Esophagus muscularis mucosa (tissue), 4 donors: ENCODE measurements at regions not wholly inside any gene's neighbourhood (a gene's known extent, or its start where the extent isn't known, plus 50 kb on each side); places are given as distances from the start of the nearest gene placed in this dataset.
"Not testable (repeated sequence)": the region's sequence is repeated elsewhere in the genome, so short reads cannot be mapped to it uniquely, and the experiment has no call there.

Source experiments
- DNase-seq: peaks from one replicate; pipeline ENCODE4 v3.0.0-alpha.2; 2017; ENCODE audit errors: extremely low spot score
- H3K27ac ChIP-seq, 4 donors: fragments of 200-600 bp; sonication (generic); replicated peaks in 1 of 4; 1 replicate in 3 of 4; 2 replicates in 1 of 4; pipeline ENCODE4 v1.5.1; 2016 to 2019; ENCODE audit warnings: mild to moderate bottlenecking in 1 of 4
- H3K27me3 ChIP-seq, 4 donors: fragments of 200-600 bp; sonication (generic); one replicate each; pipeline versions ENCODE4 v1.5.1 to v1.6.0; 2016 to 2019
- H3K36me3 ChIP-seq, 4 donors: fragments of 200-600 bp; sonication (generic); one replicate each; pipeline ENCODE4 v1.5.1; 2016 to 2019
- H3K4me1 ChIP-seq, 4 donors: fragments of 200-600 bp; sonication (generic); one replicate each; pipeline ENCODE4 v1.5.1; 2016 to 2019
- H3K4me3 ChIP-seq, 4 donors: fragments of 200-600 bp; sonication (generic); 1 replicate in 2 of 4; 2 replicates in 2 of 4; pipeline ENCODE4 v1.5.1; 2016 to 2019; ENCODE audit warnings: mild to moderate bottlenecking in 4 of 4, moderate library complexity in 1 of 4
- H3K9me3 ChIP-seq, 4 donors: fragments of 200-600 bp; sonication (generic); 1 replicate in 3 of 4; 2 replicates in 1 of 4; pipeline ENCODE4 v1.5.1; 2016 to 2019
- CTCF ChIP-seq, 3 experiments: fragments of 200-600 bp in 2 of 3; fragments of 450-650 bp in 1 of 3; sonication (generic) in 2 of 3; IDR thresholded peaks; one replicate each; pipeline ENCODE4 v1.5.1; 2017 to 2019; ENCODE audit warnings: antibody characterized with exemption in 3 of 3, mild to moderate bottlenecking in 2 of 3, moderate library complexity in 1 of 3
- EP300 ChIP-seq: sonication (generic); formaldehyde crosslinking; IDR thresholded peaks from one replicate; pipeline ENCODE4 v1.6.1; 2017; ENCODE audit warnings: antibody characterized with exemption
- POLR2A ChIP-seq: fragments of 450-650 bp; IDR thresholded peaks from one replicate; pipeline ENCODE4 v1.6.1; 2017; ENCODE audit warnings: antibody characterized with exemption, moderate library complexity, mild to moderate bottlenecking, low read depth
- POLR2AphosphoS5 ChIP-seq, 2 donors: sonication (generic); formaldehyde crosslinking; IDR thresholded peaks; one replicate each; pipeline ENCODE4 v1.6.1; 2017; ENCODE audit warnings: antibody characterized with exemption in 2 of 2
- WGBS: methylation state at CpG from one replicate; pipeline ENCODE4 v1.1.5; 2018; 5-methylcytosine and 5-hydroxymethylcytosine counted together
- intact Hi-C: fragments of 100-400 bp; cut with DNase I; formaldehyde crosslinking; loops from one replicate; pipeline ENCODE4 v1.15.1; 2023

GRCh38 chr4:87716371-87717265 is 66.5 kb downstream of the DMP1 start:
- WGBS, result 69% methylated on average over 5 of the region's 5 CpGs
- Histone ChIP-seq H3K9me3 (no peaks in the 10 kb centered on the region), H3K27me3 (no peaks in the 10 kb centered on the region), H3K4me3 (no peak overlapping the region), H3K4me1 (no peaks in the 10 kb centered on the region), H3K36me3 (no peaks in the 10 kb centered on the region), H3K27ac (peak overlapping the region in 3 of 4 donors; percentile 16 to 56 (median 36))
- intact Hi-C loops, result no loop called here
- TF ChIP-seq POLR2AphosphoS5 (IDR thresholded peaks at IDR 0.05), result no peak
- TF ChIP-seq POLR2A, result no peak
- TF ChIP-seq CTCF (IDR thresholded peaks at IDR 0.05), result no peak
- TF ChIP-seq EP300, result no peak
- no peak for DNase-seq

- TF ChIP-seq EP300 (no peak), POLR2A (no peak), POLR2AphosphoS5 (IDR thresholded peaks at IDR 0.05) (no peak), CTCF (IDR thresholded peaks at IDR 0.05) (no peak)
- Histone ChIP-seq H3K9me3 (no peaks in the 10 kb centered on the region), H3K27me3 (no peaks in the 10 kb centered on the region), H3K36me3 (no peaks in the 10 kb centered on the region), H3K4me3 (no peak overlapping the region), H3K27ac (peak overlapping the region in 2 of 4 donors; percentile 11 to 56), H3K4me1 (no peaks in the 10 kb centered on the region)
- DNase-seq, result no peak
- intact Hi-C loops, result no loop called here
- WGBS, result 52% methylated on average over 7 of the region's 7 CpGs
Observed at GRCh38 chr4:87717276-87718031, 67.4 kb downstream of the DMP1 start.

GRCh38 chr4:87718217-87718835 is 68.2 kb downstream of the DMP1 start:
- DNase-seq, result no peak
- intact Hi-C loops, result no loop called here
- WGBS, result 78% methylated on average over 5 of the region's 5 CpGs
- H3K4me1 ChIP-seq, result no peaks in the 10 kb centered on the region
- H3K27ac ChIP-seq, result peak overlapping the region in 2 of 4 donors; percentile 11 to 25
- no peaks in the 10 kb centered on the region for H3K27me3 ChIP-seq
- no peaks in the 10 kb centered on the region for H3K9me3 ChIP-seq
- TF ChIP-seq POLR2AphosphoS5 (IDR thresholded peaks at IDR 0.05) (no peak), POLR2A (no peak), CTCF (IDR thresholded peaks at IDR 0.05) (no peak), EP300 (no peak)
- no peaks in the 10 kb centered on the region for H3K36me3 ChIP-seq
- no peak overlapping the region for H3K4me3 ChIP-seq

- DNase-seq, result no peak
- no peak overlapping the region for H3K4me3 ChIP-seq
- no peak for TF ChIP-seq CTCF (IDR thresholded peaks at IDR 0.05)
- TF ChIP-seq POLR2A, result no peak
- TF ChIP-seq POLR2AphosphoS5 (IDR thresholded peaks at IDR 0.05), result no peak
- no peak for TF ChIP-seq EP300
- H3K9me3 ChIP-seq, result peaks cover 0 to 2% (median 0%) of the 10 kb centered on the region in 4 donors
- WGBS, result 82% methylated on average over 1 of the region's 1 CpG
- no peaks in the 10 kb centered on the region for H3K36me3 ChIP-seq
- H3K27ac ChIP-seq, result no peak overlapping the region
- intact Hi-C loops, result no loop called here
- H3K27me3 ChIP-seq, result no peaks in the 10 kb centered on the region
- H3K4me1 ChIP-seq, result no peaks in the 10 kb centered on the region
Observed at GRCh38 chr4:87720094-87720691, 70.1 kb downstream of the DMP1 start.

GRCh38 chr4:87725287-87725686 is 74.1 kb upstream of the IBSP start:
- no CpG with 5 or more reads among the region's 1 CpG for WGBS

More at GRCh38 chr4:87725287-87725686, 74.1 kb upstream of the IBSP start:
- H3K27me3 ChIP-seq, intact Hi-C loops, DNase-seq, H3K9me3 ChIP-seq, H3K27ac ChIP-seq, H3K4me3 ChIP-seq, H3K36me3 ChIP-seq, H3K4me1 ChIP-seq: not testable (repeated sequence)
